Activated naive CD8-positive, alpha-beta T cell treated with anti-CD3 and anti-CD28 coated beads, Interleukin-2, amount 50 U/mL, for 24 hours (primary cell): ENCODE measurements at regions not wholly inside any gene's neighbourhood (a gene's known extent, or its start where the extent isn't known, plus 50 kb on each side); places are given as distances from the start of the nearest gene placed in this dataset.

Source experiments
- ATAC-seq: fragments of 150-1000 bp; cut with Tn5 transposase; one replicate; pipeline ENCODE4 v1.10.0; 2021
- DNase-seq: peaks from one replicate; pipeline ENCODE4 v3.0.0; 2021
- H3K27ac Mint-ChIP-seq: one replicate; pipeline ENCODE4 v1.8.0; 2021; ENCODE audit warnings: mild to moderate bottlenecking, mixed read lengths
- H3K27me3 Mint-ChIP-seq: one replicate; pipeline ENCODE4 v1.8.0; 2021; ENCODE audit warnings: mixed read lengths
- H3K36me3 Mint-ChIP-seq: one replicate; pipeline ENCODE4 v1.8.0; 2021; ENCODE audit warnings: low read depth, mixed read lengths
- H3K4me1 Mint-ChIP-seq: one replicate; pipeline ENCODE4 v1.8.0; 2021; ENCODE audit warnings: mixed read lengths
- H3K4me3 Mint-ChIP-seq: one replicate; pipeline ENCODE4 v1.8.0; 2021; ENCODE audit warnings: mild to moderate bottlenecking, moderate library complexity, mixed read lengths
- H3K9me3 Mint-ChIP-seq: one replicate; pipeline ENCODE4 v1.8.0; 2021; ENCODE audit warnings: mixed read lengths

GRCh38 chr3:65039754-65040210 lies 352.0 kb upstream of the ADAMTS9 start:
- Mint-ChIP-seq H3K36me3 (no peaks in the 10 kb centered on the region), H3K27ac (no peak overlapping the region), H3K4me1 (no peaks in the 10 kb centered on the region), H3K4me3 (no peak overlapping the region), H3K27me3 (no peaks in the 10 kb centered on the region), H3K9me3 (peaks cover 4% of the 10 kb centered on the region)
- ATAC-seq (no peak), DNase-seq (no peak)

- H3K4me3 Mint-ChIP-seq, result no peak overlapping the region
- H3K27ac Mint-ChIP-seq, result no peak overlapping the region
- H3K36me3 Mint-ChIP-seq, result no peaks in the 10 kb centered on the region
- ATAC-seq, result no peak
- no peaks in the 10 kb centered on the region for H3K27me3 Mint-ChIP-seq
- H3K9me3 Mint-ChIP-seq, result no peaks in the 10 kb centered on the region
- no peaks in the 10 kb centered on the region for H3K4me1 Mint-ChIP-seq
- DNase-seq, result no peak
These were observed 350.1 kb upstream of the ADAMTS9 start for GRCh38 chr3:65037861-65038260.

GRCh38 chr3:65035246-65035645 lies 347.4 kb upstream of the ADAMTS9 start:
- DNase-seq, result no peak
- Mint-ChIP-seq H3K27ac (no peak overlapping the region), H3K27me3 (no peaks in the 10 kb centered on the region), H3K9me3 (peaks cover 11% of the 10 kb centered on the region), H3K4me3 (no peak overlapping the region), H3K4me1 (no peaks in the 10 kb centered on the region), H3K36me3 (no peaks in the 10 kb centered on the region)
- ATAC-seq, result no peak

- ATAC-seq, result no peak
- H3K4me3 Mint-ChIP-seq, result no peak overlapping the region
- no peaks in the 10 kb centered on the region for H3K4me1 Mint-ChIP-seq
- DNase-seq, result no peak
- H3K27ac Mint-ChIP-seq, result no peak overlapping the region
- peaks cover 19% of the 10 kb centered on the region for H3K9me3 Mint-ChIP-seq
- H3K27me3 Mint-ChIP-seq, result no peaks in the 10 kb centered on the region
- H3K36me3 Mint-ChIP-seq, result no peaks in the 10 kb centered on the region
These were observed 345.8 kb upstream of the ADAMTS9 start for GRCh38 chr3:65033576-65033975.

GRCh38 chr3:65030847-65031463 lies 343.2 kb upstream of the ADAMTS9 start:
- no peak overlapping the region for H3K27ac Mint-ChIP-seq
- H3K27me3 Mint-ChIP-seq, result no peaks in the 10 kb centered on the region
- ATAC-seq (no peak), DNase-seq (no peak)
- H3K4me1 Mint-ChIP-seq, result no peaks in the 10 kb centered on the region
- H3K36me3 Mint-ChIP-seq, result no peaks in the 10 kb centered on the region
- H3K9me3 Mint-ChIP-seq, result peaks cover 21% of the 10 kb centered on the region
- H3K4me3 Mint-ChIP-seq, result no peak overlapping the region

GRCh38 chr3:65030014-65030627 lies 342.3 kb upstream of the ADAMTS9 start:
- Mint-ChIP-seq H3K4me1 (no peaks in the 10 kb centered on the region), H3K4me3 (no peak overlapping the region), H3K27ac (no peak overlapping the region), H3K9me3 (peaks cover 21% of the 10 kb centered on the region), H3K36me3 (no peaks in the 10 kb centered on the region), H3K27me3 (no peaks in the 10 kb centered on the region)
- ATAC-seq, result no peak
- DNase-seq, result no peak

- H3K4me3 Mint-ChIP-seq, result no peak overlapping the region
- H3K27ac Mint-ChIP-seq, result no peak overlapping the region
- peaks cover 21% of the 10 kb centered on the region for H3K9me3 Mint-ChIP-seq
- no peaks in the 10 kb centered on the region for H3K4me1 Mint-ChIP-seq
- no peak for DNase-seq
- H3K36me3 Mint-ChIP-seq, result no peaks in the 10 kb centered on the region
- no peak for ATAC-seq
- no peaks in the 10 kb centered on the region for H3K27me3 Mint-ChIP-seq
These were observed 341.3 kb upstream of the ADAMTS9 start for GRCh38 chr3:65029130-65029529.

GRCh38 chr3:65028024-65028423 lies 340.2 kb upstream of the ADAMTS9 start:
- Mint-ChIP-seq H3K27ac (no peak overlapping the region), H3K4me3 (no peak overlapping the region), H3K36me3 (no peaks in the 10 kb centered on the region), H3K9me3 (peaks cover 21% of the 10 kb centered on the region), H3K4me1 (no peaks in the 10 kb centered on the region), H3K27me3 (no peaks in the 10 kb centered on the region)
- ATAC-seq (no peak), DNase-seq (no peak)

- H3K36me3 Mint-ChIP-seq, result no peaks in the 10 kb centered on the region
- peaks cover 21% of the 10 kb centered on the region for H3K9me3 Mint-ChIP-seq
- H3K4me3 Mint-ChIP-seq, result no peak overlapping the region
- ATAC-seq, result no peak
- no peak overlapping the region for H3K27ac Mint-ChIP-seq
- no peak for DNase-seq
- H3K4me1 Mint-ChIP-seq, result no peaks in the 10 kb centered on the region
- H3K27me3 Mint-ChIP-seq, result no peaks in the 10 kb centered on the region
These were observed 339.5 kb upstream of the ADAMTS9 start for GRCh38 chr3:65027335-65027734.

GRCh38 chr3:65026151-65026550 lies 338.4 kb upstream of the ADAMTS9 start:
- H3K27ac Mint-ChIP-seq, result no peak overlapping the region

GRCh38 chr3:65024148-65024547 lies 336.3 kb upstream of the ADAMTS9 start:
- H3K36me3 Mint-ChIP-seq, result no peaks in the 10 kb centered on the region
- no peak overlapping the region for H3K4me3 Mint-ChIP-seq
- H3K27ac Mint-ChIP-seq, result no peak overlapping the region
- DNase-seq (no peak), ATAC-seq (no peak)
- H3K27me3 Mint-ChIP-seq, result no peaks in the 10 kb centered on the region
- H3K4me1 Mint-ChIP-seq, result no peaks in the 10 kb centered on the region
- peaks cover 6% of the 10 kb centered on the region for H3K9me3 Mint-ChIP-seq

More at GRCh38 chr3:65026151-65026550, 338.4 kb upstream of the ADAMTS9 start:
- Mint-ChIP-seq H3K4me3 (no peak overlapping the region), H3K36me3 (no peaks in the 10 kb centered on the region), H3K9me3 (peaks cover 19% of the 10 kb centered on the region), H3K4me1 (no peaks in the 10 kb centered on the region), H3K27me3 (no peaks in the 10 kb centered on the region)
- DNase-seq (no peak), ATAC-seq (no peak)

GRCh38 chr3:65020281-65021160 lies 332.7 kb upstream of the ADAMTS9 start:
- H3K36me3 Mint-ChIP-seq, result no peaks in the 10 kb centered on the region
- no peak overlapping the region for H3K4me3 Mint-ChIP-seq
- H3K4me1 Mint-ChIP-seq, result no peaks in the 10 kb centered on the region
- DNase-seq, result no peak
- peaks cover 3% of the 10 kb centered on the region for H3K9me3 Mint-ChIP-seq
- H3K27me3 Mint-ChIP-seq, result no peaks in the 10 kb centered on the region
- H3K27ac Mint-ChIP-seq, result no peak overlapping the region
- ATAC-seq, result no peak

- DNase-seq, result no peak
- no peak for ATAC-seq
- H3K27me3 Mint-ChIP-seq, result no peaks in the 10 kb centered on the region
These were observed 331.7 kb upstream of the ADAMTS9 start for GRCh38 chr3:65019443-65020055.

GRCh38 chr3:65018801-65019200 lies 331.0 kb upstream of the ADAMTS9 start:
- DNase-seq (no peak), ATAC-seq (no peak)
- Mint-ChIP-seq H3K27ac (no peak overlapping the region), H3K4me1 (no peaks in the 10 kb centered on the region), H3K27me3 (no peaks in the 10 kb centered on the region), H3K4me3 (no peak overlapping the region), H3K36me3 (no peaks in the 10 kb centered on the region), H3K9me3 (peaks cover 11% of the 10 kb centered on the region)

More at GRCh38 chr3:65019443-65020055, 331.7 kb upstream of the ADAMTS9 start:
- H3K9me3 Mint-ChIP-seq, result peaks cover 4% of the 10 kb centered on the region
- no peaks in the 10 kb centered on the region for H3K36me3 Mint-ChIP-seq
- H3K4me3 Mint-ChIP-seq, result no peak overlapping the region
- H3K27ac Mint-ChIP-seq, result no peak overlapping the region
- H3K4me1 Mint-ChIP-seq, result no peaks in the 10 kb centered on the region
